ENCODE measurements at regions not wholly inside any gene's neighbourhood (a gene's known extent, or its start where the extent isn't known, plus 50 kb on each side); places are given as distances from the start of the nearest gene placed in this dataset.

GRCh38 chr9:30075022-30075421, 2309.4 kb upstream of the ACO1 start (continued):
- TF ChIP-seq CHD7 (IDR thresholded peaks at IDR 0.05; ENCODE audit: insufficient replicate concordance, low read length) (no peak), MAFK (IDR thresholded peaks at IDR 0.05; ENCODE audit: low read depth, low read length) (no peak), JUN (IDR thresholded peaks at IDR 0.05; ENCODE audit: low read depth, low read length) (no peak), SUZ12 (IDR thresholded peaks at IDR 0.05; ENCODE audit: low read length) (no peak), GTF2F1 (IDR thresholded peaks at IDR 0.05; ENCODE audit: borderline replicate concordance, low read depth, low read length) (no peak), TAF1 (IDR thresholded peaks at IDR 0.05; ENCODE audit: low read depth, low read length) (no peak), RAD21 (IDR thresholded peaks at IDR 0.05 in 1 of 2, conservative IDR thresholded peaks at IDR 0.05 in 1 of 2; ENCODE audit: low read depth in 2 of 2, low read length in 2 of 2) (no peak), SP1 (IDR thresholded peaks at IDR 0.05; ENCODE audit: low read depth, low read length) (no peak), EGR1 (IDR thresholded peaks at IDR 0.05; ENCODE audit: borderline replicate concordance, low read depth, low read length) (no peak), CHD1 (IDR thresholded peaks at IDR 0.05; ENCODE audit: low read depth, low read length) (no peak), KDM1A (IDR thresholded peaks at IDR 0.05; ENCODE audit: borderline replicate concordance, low read length) (no peak), SAP30 (IDR thresholded peaks at IDR 0.05; ENCODE audit: insufficient read depth, insufficient replicate concordance, low read length) (no peak)
